Glutamatergic neuron (in vitro differentiated cells): ENCODE measurements at regions not wholly inside any gene's neighbourhood (a gene's known extent, or its start where the extent isn't known, plus 50 kb on each side); places are given as distances from the start of the nearest gene placed in this dataset.

Source experiments
- DNase-seq: peaks from one replicate; pipeline ENCODE4 v3.0.0; 2022
- H3K27ac Mint-ChIP-seq: one replicate; pipeline ENCODE4 v1.8.0; 2020; ENCODE audit warnings: mild to moderate bottlenecking, mixed read lengths, inconsistent platforms; ENCODE audit not compliant: unreplicated experiment
- H3K27me3 Mint-ChIP-seq: one replicate; pipeline ENCODE4 v1.8.0; 2020; ENCODE audit warnings: mild to moderate bottlenecking, moderate library complexity, mixed read lengths, inconsistent platforms; ENCODE audit not compliant: unreplicated experiment
- H3K36me3 Mint-ChIP-seq: one replicate; pipeline ENCODE4 v1.8.0; 2020; ENCODE audit warnings: mild to moderate bottlenecking, mixed read lengths, inconsistent platforms; ENCODE audit not compliant: unreplicated experiment
- H3K4me1 Mint-ChIP-seq: one replicate; pipeline ENCODE4 v1.8.0; 2020; ENCODE audit warnings: mild to moderate bottlenecking, low read depth, mixed read lengths, inconsistent platforms; ENCODE audit not compliant: unreplicated experiment
- H3K4me3 Mint-ChIP-seq: one replicate; pipeline ENCODE4 v1.8.0; 2020; ENCODE audit warnings: mild to moderate bottlenecking, mixed read lengths, inconsistent platforms; ENCODE audit not compliant: unreplicated experiment
- H3K9me3 Mint-ChIP-seq: one replicate; pipeline ENCODE4 v1.8.0; 2020; ENCODE audit warnings: mild to moderate bottlenecking, moderate library complexity, mixed read lengths, inconsistent platforms; ENCODE audit not compliant: unreplicated experiment
- CTCF ChIP-seq: fragments of 200-600 bp; sonication (generic); IDR thresholded peaks from one replicate; pipeline ENCODE4 v1.5.0; 2021; ENCODE audit not compliant: partially characterized antibody, unreplicated experiment

- Mint-ChIP-seq H3K4me3 (no peak overlapping the region), H3K9me3 (no peaks in the 10 kb centered on the region), H3K36me3 (no peaks in the 10 kb centered on the region), H3K27ac (no peak overlapping the region), H3K27me3 (no peaks in the 10 kb centered on the region), H3K4me1 (no peaks in the 10 kb centered on the region)
- no peak for TF ChIP-seq CTCF
- DNase-seq = no peak
These were observed 81.0 kb upstream of the JAG1 start for GRCh38 chr20:10754824-10755223.

GRCh38 chr20:10758446-10758845, 84.6 kb upstream of the JAG1 start:
- Mint-ChIP-seq H3K36me3 (no peaks in the 10 kb centered on the region), H3K9me3 (no peaks in the 10 kb centered on the region), H3K4me1 (no peaks in the 10 kb centered on the region), H3K27ac (no peak overlapping the region), H3K4me3 (no peak overlapping the region), H3K27me3 (no peaks in the 10 kb centered on the region)
- no peak for DNase-seq
- no peak for TF ChIP-seq CTCF

DNA sequence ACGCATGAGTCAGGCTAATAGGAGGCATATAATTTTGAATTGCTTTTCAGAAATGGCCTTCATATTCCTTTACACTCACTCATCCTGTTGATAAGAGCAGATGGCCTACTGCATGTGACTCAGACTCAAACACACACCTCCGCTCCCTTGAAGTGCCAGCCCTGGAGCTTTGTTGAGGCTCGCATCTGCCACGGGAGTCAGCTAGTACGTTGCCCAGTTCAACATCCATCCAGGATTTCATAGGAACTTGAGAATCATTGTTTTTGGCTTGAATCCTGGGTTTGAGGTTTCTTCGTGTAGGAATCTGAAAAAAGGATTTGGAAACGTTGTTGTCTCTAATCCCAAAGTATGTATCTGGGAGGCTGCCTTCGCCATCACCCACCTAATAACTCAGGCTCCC, 87.4 kb upstream of the JAG1 start:
- Mint-ChIP-seq H3K4me3 (no peak overlapping the region), H3K9me3 (peaks cover 2% of the 10 kb centered on the region), H3K4me1 (no peaks in the 10 kb centered on the region), H3K27me3 (peaks cover 4% of the 10 kb centered on the region), H3K36me3 (no peaks in the 10 kb centered on the region), H3K27ac (no peak overlapping the region)
- no peak for TF ChIP-seq CTCF
- DNase-seq = no peak

GRCh38 chr20:10761786-10762185, 88.0 kb upstream of the JAG1 start:
- H3K27ac Mint-ChIP-seq = no peak overlapping the region
- no peak overlapping the region for H3K4me3 Mint-ChIP-seq
- H3K27me3 Mint-ChIP-seq = peaks cover 4% of the 10 kb centered on the region
- no peak for TF ChIP-seq CTCF
- no peaks in the 10 kb centered on the region for H3K4me1 Mint-ChIP-seq
- peaks cover 2% of the 10 kb centered on the region for H3K9me3 Mint-ChIP-seq
- H3K36me3 Mint-ChIP-seq = no peaks in the 10 kb centered on the region
- DNase-seq = no peak

- H3K27me3 Mint-ChIP-seq = peaks cover 4% of the 10 kb centered on the region
- H3K27ac Mint-ChIP-seq = no peak overlapping the region
- H3K4me3 Mint-ChIP-seq = no peak overlapping the region
- TF ChIP-seq CTCF = no peak
- H3K36me3 Mint-ChIP-seq = no peaks in the 10 kb centered on the region
- no peak for DNase-seq
- H3K4me1 Mint-ChIP-seq = no peaks in the 10 kb centered on the region
- peaks cover 2% of the 10 kb centered on the region for H3K9me3 Mint-ChIP-seq
These were observed 88.4 kb upstream of the JAG1 start for GRCh38 chr20:10762216-10762615.
